ENCODE measurements at regions not wholly inside any gene's neighbourhood (a gene's known extent, or its start where the extent isn't known, plus 50 kb on each side); places are given as distances from the start of the nearest gene placed in this dataset.

DNA sequence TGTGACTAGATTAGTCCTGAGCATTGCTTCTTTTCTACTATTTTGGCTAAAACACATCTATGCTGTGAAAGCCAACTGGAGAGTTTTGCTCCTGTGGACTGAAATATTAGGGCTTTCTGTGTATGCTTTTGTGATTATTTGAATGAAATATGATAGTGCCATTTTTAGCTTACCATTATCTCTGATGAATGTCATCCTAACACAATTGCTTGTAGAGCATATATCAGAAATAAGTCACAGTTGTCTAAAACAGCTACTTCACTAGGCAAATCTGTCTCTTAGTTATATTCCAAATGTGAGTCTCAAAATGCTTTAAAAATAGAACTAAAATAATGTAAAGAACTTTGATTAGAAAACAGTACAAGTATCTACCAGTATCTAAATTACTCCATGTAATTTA, 401.4 kb upstream of the PTCHD4 start:
- TF ChIP-seq, protein P1, sequence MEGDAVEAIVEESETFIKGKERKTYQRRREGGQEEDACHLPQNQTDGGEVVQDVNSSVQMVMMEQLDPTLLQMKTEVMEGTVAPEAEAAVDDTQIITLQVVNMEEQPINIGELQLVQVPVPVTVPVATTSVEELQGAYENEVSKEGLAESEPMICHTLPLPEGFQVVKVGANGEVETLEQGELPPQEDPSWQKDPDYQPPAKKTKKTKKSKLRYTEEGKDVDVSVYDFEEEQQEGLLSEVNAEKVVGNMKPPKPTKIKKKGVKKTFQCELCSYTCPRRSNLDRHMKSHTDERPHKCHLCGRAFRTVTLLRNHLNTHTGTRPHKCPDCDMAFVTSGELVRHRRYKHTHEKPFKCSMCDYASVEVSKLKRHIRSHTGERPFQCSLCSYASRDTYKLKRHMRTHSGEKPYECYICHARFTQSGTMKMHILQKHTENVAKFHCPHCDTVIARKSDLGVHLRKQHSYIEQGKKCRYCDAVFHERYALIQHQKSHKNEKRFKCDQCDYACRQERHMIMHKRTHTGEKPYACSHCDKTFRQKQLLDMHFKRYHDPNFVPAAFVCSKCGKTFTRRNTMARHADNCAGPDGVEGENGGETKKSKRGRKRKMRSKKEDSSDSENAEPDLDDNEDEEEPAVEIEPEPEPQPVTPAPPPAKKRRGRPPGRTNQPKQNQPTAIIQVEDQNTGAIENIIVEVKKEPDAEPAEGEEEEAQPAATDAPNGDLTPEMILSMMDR (IDR thresholded peaks at IDR 0.05; ENCODE audit: low read length) = no peak
- TF ChIP-seq EZH2 (IDR thresholded peaks at IDR 0.05; ENCODE audit: borderline replicate concordance, low read length) = no peak

Measured in OCI-LY1 (cell line).